ENCODE measurements at regions not wholly inside any gene's neighbourhood (a gene's known extent, or its start where the extent isn't known, plus 50 kb on each side); places are given as distances from the start of the nearest gene placed in this dataset.

- Histone ChIP-seq H3K4me1 (no peaks in the 10 kb centered on the region), H3K36me3 (no peaks in the 10 kb centered on the region), H3K27me3 (ENCODE audit: low read depth) (no peaks in the 10 kb centered on the region), H3K9me3 (no peaks in the 10 kb centered on the region), H3K27ac (no peak overlapping the region), H3K4me3 (no peak overlapping the region)
- intact Hi-C loops (cut with DNase I) = no loop called here
- DNase-seq (no peak), ATAC-seq (no peak)
- no peak for TF ChIP-seq CTCF (IDR thresholded peaks at IDR 0.05)
Measured at GRCh38 chr15:46229263-46229662, 594.4 kb downstream of the SQOR start.

- no peak for TF ChIP-seq CTCF (IDR thresholded peaks at IDR 0.05)
- H3K27ac ChIP-seq = no peak overlapping the region
- no peak for ATAC-seq
- H3K9me3 ChIP-seq = no peaks in the 10 kb centered on the region
- H3K36me3 ChIP-seq = no peaks in the 10 kb centered on the region
- intact Hi-C loops (cut with DNase I) = no loop called here
- no peak for DNase-seq
- no peak overlapping the region for H3K4me3 ChIP-seq
- no peaks in the 10 kb centered on the region for H3K4me1 ChIP-seq
- no peaks in the 10 kb centered on the region for H3K27me3 ChIP-seq (ENCODE audit: low read depth)
Measured at GRCh38 chr15:46231786-46232185, 597.0 kb downstream of the SQOR start.

- Histone ChIP-seq H3K36me3 (no peaks in the 10 kb centered on the region), H3K4me3 (no peak overlapping the region), H3K27me3 (ENCODE audit: low read depth) (no peaks in the 10 kb centered on the region), H3K4me1 (no peaks in the 10 kb centered on the region), H3K9me3 (no peaks in the 10 kb centered on the region), H3K27ac (no peak overlapping the region)
- ATAC-seq (no peak), DNase-seq (no peak)
- no peak for TF ChIP-seq CTCF (IDR thresholded peaks at IDR 0.05)
- intact Hi-C loops (cut with DNase I) = no loop called here
Measured at GRCh38 chr15:46232471-46232870, 597.6 kb downstream of the SQOR start.

GRCh38 chr15:46242935-46243334, 608.1 kb downstream of the SQOR start:
- Histone ChIP-seq H3K27me3 (ENCODE audit: low read depth) (no peaks in the 10 kb centered on the region), H3K4me1 (no peaks in the 10 kb centered on the region), H3K36me3 (no peaks in the 10 kb centered on the region), H3K27ac (no peak overlapping the region), H3K4me3 (no peak overlapping the region), H3K9me3 (no peaks in the 10 kb centered on the region)
- no peak for TF ChIP-seq CTCF (IDR thresholded peaks at IDR 0.05)
- ATAC-seq (no peak), DNase-seq (no peak)
- intact Hi-C loops (cut with DNase I) = no loop called here

- DNase-seq = no peak
- intact Hi-C loops (cut with DNase I) = no loop called here
- Histone ChIP-seq H3K27me3 (ENCODE audit: low read depth) (no peaks in the 10 kb centered on the region), H3K4me1 (no peaks in the 10 kb centered on the region), H3K9me3 (no peaks in the 10 kb centered on the region), H3K4me3 (no peak overlapping the region), H3K36me3 (no peaks in the 10 kb centered on the region), H3K27ac (no peak overlapping the region)
- ATAC-seq = no peak
- TF ChIP-seq CTCF (IDR thresholded peaks at IDR 0.05) = no peak
Measured at GRCh38 chr15:46251903-46252302, 617.1 kb downstream of the SQOR start.

GRCh38 chr15:46258056-46258455, 623.2 kb downstream of the SQOR start:
- no peaks in the 10 kb centered on the region for H3K4me1 ChIP-seq
- intact Hi-C loops (cut with DNase I) = no loop called here
- no peaks in the 10 kb centered on the region for H3K36me3 ChIP-seq
- DNase-seq = no peak
- no peaks in the 10 kb centered on the region for H3K27me3 ChIP-seq (ENCODE audit: low read depth)
- no peak for TF ChIP-seq CTCF (IDR thresholded peaks at IDR 0.05)
- no peak overlapping the region for H3K4me3 ChIP-seq
- H3K27ac ChIP-seq = no peak overlapping the region
- H3K9me3 ChIP-seq = no peaks in the 10 kb centered on the region
- no peak for ATAC-seq

All from lower lobe of right lung (tissue), 2 donors.